K562 (cell line): ENCODE measurements at regions not wholly inside any gene's neighbourhood (a gene's known extent, or its start where the extent isn't known, plus 50 kb on each side); places are given as distances from the start of the nearest gene placed in this dataset.

Experiments used
- ATAC-seq: fragments of 200-7000 bp; cut with Tn5 transposase; 3 replicates; pipeline ENCODE4 v1.9.1; 2020; ENCODE audit warnings: moderate library complexity
- BruUV-seq: library from RNA; stranded (reverse); fragments of 400-500 nt; replicated peaks from 2 replicates; lab custom pipeline; 2021; lab: Mats Ljungman, UMichigan
- CTCF ChIA-PET: fragments of 300-600 bp; formaldehyde crosslinking; extraction: SDS; loops from one replicate; lab custom pipeline; 2021; ENCODE audit warnings: low intra/inter-chr PET ratio; lab: Yijun Ruan, JAX
- POLR2A ChIA-PET: fragments of 300-600, 350-650 bp; sonication (Branson Sonifier 250); formaldehyde crosslinking; extraction: SDS; loops from one replicate; lab custom pipeline; 2021; ENCODE audit warnings: antibody characterized with exemption, inconsistent platforms; lab: Yijun Ruan, JAX
- DNase-seq, 4 experiments: peaks; one replicate each; pipeline versions ENCODE4 v3.0.0 to v3.0.0-alpha.2; 2011 to 2018; ENCODE audit warnings: low spot score in 3 of 4, mixed read lengths in 3 of 4; ENCODE audit errors: extremely low read depth in 1 of 4
- FAIRE-seq: peaks from 2 replicates; lab custom pipeline; 2011; peaks lifted over from hg19 to GRCh38; lab: Jason Lieb, UNC
- H2AFZ ChIP-seq: 2 replicates; pipeline ENCODE4 v1.6.0; 2011; ENCODE audit warnings: low read depth, low read length, control low read depth, inconsistent platforms
- H3K27ac ChIP-seq: fragments of 200-600 bp; 3 replicates; pipeline ENCODE4 v1.8.0; 2011; ENCODE audit warnings: low read depth, mild to moderate bottlenecking, control low read depth, inconsistent platforms, low read length, moderate library complexity, mixed read lengths; ENCODE audit errors: extremely low read depth
- H3K27me3 ChIP-seq, 2 experiments: fragments of 300-600 bp in 1 of 2; 2 replicates in 1 of 2; 3 replicates in 1 of 2; pipeline versions ENCODE4 v1.6.0 to v1.8.0; 2011; ENCODE audit warnings: inconsistent platforms in 2 of 2, low read length in 2 of 2, mild to moderate bottlenecking in 1 of 2, mixed read lengths in 1 of 2, moderate library complexity in 1 of 2; ENCODE audit not compliant: control insufficient read depth in 2 of 2, insufficient read depth in 2 of 2
- H3K36me3 ChIP-seq: fragments of 300-600 bp; 3 replicates; pipeline ENCODE4 v1.8.0; 2011; ENCODE audit warnings: mild to moderate bottlenecking, low read length, inconsistent platforms; ENCODE audit not compliant: control insufficient read depth, insufficient read depth
- H3K4me1 ChIP-seq, 2 experiments: fragments of 200-600 bp in 1 of 2; replicated peaks in 1 of 2; 2 replicates in 1 of 2; 3 replicates in 1 of 2; pipeline versions ENCODE4 v1.5.1 to v1.8.0; 2011; ENCODE audit warnings: inconsistent platforms in 2 of 2, low read length in 2 of 2, mild to moderate bottlenecking in 1 of 2, mixed read lengths in 1 of 2, moderate library complexity in 1 of 2; ENCODE audit not compliant: control insufficient read depth in 2 of 2, insufficient read depth in 2 of 2
- H3K4me2 ChIP-seq: 2 replicates; pipeline ENCODE4 v1.6.1; 2011; ENCODE audit warnings: low read length, control low read depth, inconsistent platforms, mixed read lengths; ENCODE audit not compliant: insufficient read depth
- H3K4me3 ChIP-seq: fragments of 200-600 bp; sonication (generic), shearing (Covaris generic); 2 replicates; pipeline ENCODE4 v1.5.1; 2016; ENCODE audit warnings: control low read depth, inconsistent platforms
- H3K79me2 ChIP-seq: fragments of 200-600 bp; 3 replicates; pipeline ENCODE4 v1.8.0; 2011; ENCODE audit warnings: low read length, inconsistent platforms; ENCODE audit not compliant: control insufficient read depth, insufficient read depth
- H3K9ac ChIP-seq, 2 experiments: 2 replicates each; pipeline versions ENCODE4 v1.6.0 to v1.6.1; 2011; ENCODE audit warnings: low read depth in 2 of 2, low read length in 2 of 2, control low read depth in 1 of 2, inconsistent platforms in 1 of 2, mild to moderate bottlenecking in 1 of 2, mixed read lengths in 1 of 2; ENCODE audit not compliant: insufficient read depth in 1 of 2
- H3K9me1 ChIP-seq: one replicate; pipeline ENCODE4 v1.6.0; 2011; ENCODE audit warnings: inconsistent platforms, mild to moderate bottlenecking, low read length, moderate library complexity; ENCODE audit not compliant: control insufficient read depth, insufficient read depth
- H3K9me3 ChIP-seq: replicated peaks from 2 replicates; pipeline ENCODE4 v1.5.1; 2011; ENCODE audit warnings: low read depth, low read length, inconsistent platforms; ENCODE audit not compliant: control insufficient read depth, insufficient read depth
- H4K20me1 ChIP-seq: replicated peaks from 2 replicates; pipeline ENCODE4 v1.6.1; 2011; ENCODE audit warnings: low read length, inconsistent platforms, mixed read lengths; ENCODE audit not compliant: control insufficient read depth, insufficient read depth
- BRD9 ChIP-seq: fragments of 450-650 bp; IDR thresholded peaks from 2 replicates; pipeline ENCODE4 v1.6.1; 2018; ENCODE audit warnings: low read depth; ENCODE audit not compliant: partially characterized antibody
- CEBPB ChIP-seq: fragments of 450-650 bp; IDR thresholded peaks from 2 replicates; pipeline ENCODE4 v1.6.1; 2016; ENCODE audit warnings: missing genetic modification characterization, missing compliant biosample characterization
- PTTG1 ChIP-seq: fragments of 450-650 bp; IDR thresholded peaks from 2 replicates; pipeline ENCODE4 v1.6.1; 2016; ENCODE audit warnings: low read depth, mild to moderate bottlenecking, missing genetic modification characterization, missing compliant biosample characterization
- TCF3 ChIP-seq: sonication (generic); formaldehyde crosslinking; IDR thresholded peaks from 2 replicates; pipeline ENCODE4 v1.4.0; 2020; ENCODE audit warnings: mild to moderate bottlenecking, missing genetic modification reagents
- ZNF780A ChIP-seq: fragments of 250-450 bp; sonication (Bioruptor Pico); IDR thresholded peaks from 2 replicates; pipeline ENCODE4 v1.5.0; 2021; ENCODE audit warnings: mild to moderate bottlenecking
- WGBS: fragments of 100-300 bp; shearing (Covaris generic); methylation state at CpG from one replicate; pipeline ENCODE4 v1.1.6; 2016; ENCODE audit warnings: low coverage, mixed read lengths; ENCODE audit not compliant: insufficient coverage; ENCODE audit errors: missing lambda C conversion rate; 5-methylcytosine and 5-hydroxymethylcytosine counted together
- in situ Hi-C: fragments of 300-500 bp; cut with MboI; formaldehyde crosslinking; loops from 4 replicates; pipeline ENCODE4 v1.15.0; 2018; ENCODE audit warnings: inconsistent platforms, mixed read lengths
- intact Hi-C: fragments of 100-400 bp; cut with micrococcal nuclease; formaldehyde crosslinking; loops from 2 replicates; pipeline ENCODE4 v1.14.2; 2022
- TF ChIP-seq, protein P1 (sequence below), 2 experiments: IDR thresholded peaks; 2 replicates each; pipeline ENCODE4 v1.6.1; 2011; ENCODE audit warnings: borderline replicate concordance in 1 of 2, control low read depth in 1 of 2, low read depth in 1 of 2, low read length in 1 of 2, mild to moderate bottlenecking in 1 of 2, mixed read lengths in 1 of 2, moderate library complexity in 1 of 2; ENCODE audit not compliant: insufficient read depth in 1 of 2, insufficient read length in 1 of 2, poor library complexity in 1 of 2, severe bottlenecking in 1 of 2; ENCODE audit errors: extremely low read depth in 1 of 2

DNA sequence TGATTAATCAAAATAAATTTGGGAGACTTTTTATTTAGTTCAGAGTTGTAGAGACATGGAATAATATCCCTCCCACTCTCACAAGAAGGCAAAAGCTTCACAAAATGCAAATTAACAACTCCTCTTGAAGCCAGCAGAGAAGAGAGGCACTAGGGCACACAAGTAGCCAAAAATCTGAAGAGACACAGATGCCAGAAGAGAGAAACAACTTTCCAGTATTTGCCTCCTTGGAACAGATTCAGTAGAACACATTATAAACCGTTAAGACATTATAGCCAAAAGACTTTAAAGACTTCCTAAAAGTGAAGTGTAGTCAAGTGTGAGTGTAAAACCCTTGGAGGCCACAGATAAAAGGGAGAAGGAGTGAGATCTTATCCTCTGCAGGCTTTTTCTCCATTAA is 1024.9 kb upstream of the ADGRL3 start:
- Histone ChIP-seq H3K9me3 (no peaks in the 10 kb centered on the region), H3K79me2 (no peaks in the 10 kb centered on the region), H3K4me2 (no peak overlapping the region), H3K9ac (no peak overlapping the region), H3K9me1 (no peaks in the 10 kb centered on the region), H3K27ac (no peak overlapping the region), H2AFZ (no peak overlapping the region), H3K27me3 (no peaks in the 10 kb centered on the region), H3K4me1 (no peaks in the 10 kb centered on the region), H3K4me3 (no peak overlapping the region), H4K20me1 (no peaks in the 10 kb centered on the region), H3K36me3 (no peaks in the 10 kb centered on the region)
- intact Hi-C loops = no loop called here
- no TSS peak for BruUV-seq
- POLR2A ChIA-PET = no interaction called here
- CTCF ChIA-PET = no interaction called here
- TF ChIP-seq PTTG1 (tag) (no peak), TCF3 (no peak), ZNF780A (CRISPR knock-in tag) (no peak), BRD9 (no peak), CEBPB (no peak)
- TF ChIP-seq, protein P1, sequence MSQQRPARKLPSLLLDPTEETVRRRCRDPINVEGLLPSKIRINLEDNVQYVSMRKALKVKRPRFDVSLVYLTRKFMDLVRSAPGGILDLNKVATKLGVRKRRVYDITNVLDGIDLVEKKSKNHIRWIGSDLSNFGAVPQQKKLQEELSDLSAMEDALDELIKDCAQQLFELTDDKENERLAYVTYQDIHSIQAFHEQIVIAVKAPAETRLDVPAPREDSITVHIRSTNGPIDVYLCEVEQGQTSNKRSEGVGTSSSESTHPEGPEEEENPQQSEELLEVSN (IDR thresholded peaks at IDR 0.05; ENCODE audit: borderline replicate concordance in 1 of 2, extremely low read depth in 1 of 2, insufficient read depth in 1 of 2, insufficient read length in 1 of 2, low read depth in 1 of 2, low read length in 1 of 2, poor library complexity in 1 of 2, severe bottlenecking in 1 of 2) = no peak
- WGBS = 0% methylated on average over 1 of the region's 1 CpG
- FAIRE-seq (no peak), DNase-seq (no peak), ATAC-seq (no peak)
- in situ Hi-C loops = no loop called here
